Endothelial cell of umbilical vein (primary cell): ENCODE measurements at regions not wholly inside any gene's neighbourhood (a gene's known extent, or its start where the extent isn't known, plus 50 kb on each side); places are given as distances from the start of the nearest gene placed in this dataset.
A peak's percentile ranks its signal among the peaks of the same experiment; 100 is the strongest.

Experiments used
- EZH2 ChIP-seq: IDR thresholded peaks from 2 replicates; pipeline ENCODE4 v1.6.1; 2012; ENCODE audit warnings: borderline replicate concordance, low read depth, mild to moderate bottlenecking, moderate library complexity, low read length, inconsistent platforms; ENCODE audit not compliant: severe bottlenecking
- JUN ChIP-seq: IDR thresholded peaks from 2 replicates; pipeline ENCODE4 v1.6.1; 2011; ENCODE audit warnings: borderline replicate concordance, low read depth; ENCODE audit not compliant: insufficient read length, insufficient read depth
- POLR2AphosphoS5 ChIP-seq: IDR thresholded peaks from 2 replicates; pipeline ENCODE4 v1.6.1; 2012; ENCODE audit warnings: low read depth, mild to moderate bottlenecking, control low read depth, low read length, moderate library complexity; ENCODE audit not compliant: insufficient read depth
- TF ChIP-seq, protein P1 (sequence below), 2 donors: IDR thresholded peaks; 1 replicate in 1 of 2; 2 replicates in 1 of 2; pipeline ENCODE4 v1.5.1; 2011; ENCODE audit warnings: low read length in 2 of 2, mild to moderate bottlenecking in 2 of 2, moderate library complexity in 2 of 2, control low read depth in 1 of 2, inconsistent platforms in 1 of 2, low read depth in 1 of 2; ENCODE audit not compliant: insufficient read depth in 1 of 2; ENCODE audit errors: extremely low read depth in 1 of 2
- TF ChIP-seq, protein P2 (sequence below): IDR thresholded peaks from 2 replicates; pipeline ENCODE4 v1.6.1; 2011; ENCODE audit not compliant: insufficient read depth, insufficient read length

DNA sequence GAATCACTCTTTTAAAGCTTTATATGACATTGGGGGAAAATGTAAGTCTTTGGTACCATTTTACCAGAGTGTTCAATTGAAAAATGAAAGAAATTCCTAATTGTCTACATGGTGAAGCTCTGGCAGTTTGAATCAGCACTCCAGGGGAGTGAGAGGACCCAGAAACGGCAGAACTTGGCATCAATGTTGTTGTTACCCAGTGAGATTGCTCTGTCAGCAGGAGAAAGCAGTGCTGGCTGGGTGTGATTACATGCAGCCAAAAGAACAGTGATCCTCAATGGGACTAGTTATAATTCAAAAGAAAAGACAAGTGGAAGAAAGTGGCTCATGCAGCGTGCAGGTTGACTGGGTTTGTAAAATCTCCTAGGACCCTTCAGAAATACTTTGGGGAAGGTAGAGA, 206.4 kb downstream of the PTPRC start:
- TF ChIP-seq, protein P1, sequence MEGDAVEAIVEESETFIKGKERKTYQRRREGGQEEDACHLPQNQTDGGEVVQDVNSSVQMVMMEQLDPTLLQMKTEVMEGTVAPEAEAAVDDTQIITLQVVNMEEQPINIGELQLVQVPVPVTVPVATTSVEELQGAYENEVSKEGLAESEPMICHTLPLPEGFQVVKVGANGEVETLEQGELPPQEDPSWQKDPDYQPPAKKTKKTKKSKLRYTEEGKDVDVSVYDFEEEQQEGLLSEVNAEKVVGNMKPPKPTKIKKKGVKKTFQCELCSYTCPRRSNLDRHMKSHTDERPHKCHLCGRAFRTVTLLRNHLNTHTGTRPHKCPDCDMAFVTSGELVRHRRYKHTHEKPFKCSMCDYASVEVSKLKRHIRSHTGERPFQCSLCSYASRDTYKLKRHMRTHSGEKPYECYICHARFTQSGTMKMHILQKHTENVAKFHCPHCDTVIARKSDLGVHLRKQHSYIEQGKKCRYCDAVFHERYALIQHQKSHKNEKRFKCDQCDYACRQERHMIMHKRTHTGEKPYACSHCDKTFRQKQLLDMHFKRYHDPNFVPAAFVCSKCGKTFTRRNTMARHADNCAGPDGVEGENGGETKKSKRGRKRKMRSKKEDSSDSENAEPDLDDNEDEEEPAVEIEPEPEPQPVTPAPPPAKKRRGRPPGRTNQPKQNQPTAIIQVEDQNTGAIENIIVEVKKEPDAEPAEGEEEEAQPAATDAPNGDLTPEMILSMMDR (IDR thresholded peaks at IDR 0.05; ENCODE audit: extremely low read depth in 1 of 2, insufficient read depth in 1 of 2, low read depth in 1 of 2, low read length in 2 of 2) = no peak
- TF ChIP-seq POLR2AphosphoS5 (peak; percentile 15), EZH2 (no peak), JUN (no peak)
- TF ChIP-seq, protein P2, sequence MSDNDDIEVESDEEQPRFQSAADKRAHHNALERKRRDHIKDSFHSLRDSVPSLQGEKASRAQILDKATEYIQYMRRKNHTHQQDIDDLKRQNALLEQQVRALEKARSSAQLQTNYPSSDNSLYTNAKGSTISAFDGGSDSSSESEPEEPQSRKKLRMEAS = no peak
